B cell (primary cell): ENCODE measurements at regions not wholly inside any gene's neighbourhood (a gene's known extent, or its start where the extent isn't known, plus 50 kb on each side); places are given as distances from the start of the nearest gene placed in this dataset.

Experiments used
- ATAC-seq: fragments of 200-7000 bp; cut with Tn5 transposase; one replicate; pipeline ENCODE4 v1.10.0; 2021; ENCODE audit warnings: low read depth, mild to moderate bottlenecking, moderate number of reproducible peaks, moderate library complexity
- CTCF ChIA-PET: fragments of 350-600 bp; sonication (Branson Sonifier 250); formaldehyde crosslinking; loops from one replicate; lab custom pipeline; 2021; ENCODE audit warnings: antibody characterized with exemption, inconsistent platforms; lab: Charles Lee
- POLR2A ChIA-PET: fragments of 350-600 bp; sonication (Branson Sonifier 250); formaldehyde crosslinking; loops from one replicate; lab custom pipeline; 2021; ENCODE audit warnings: antibody characterized with exemption; lab: Charles Lee
- DNase-seq: peaks from one replicate; pipeline ENCODE4 v3.0.0; 2013
- H2AFZ ChIP-seq: 2 replicates; pipeline ENCODE4 v1.6.1; 2012; ENCODE audit warnings: mild to moderate bottlenecking, low read depth, low read length; ENCODE audit not compliant: insufficient read depth, poor library complexity, severe bottlenecking
- H3K27ac ChIP-seq, 2 donors: 1 replicate in 1 of 2; 2 replicates in 1 of 2; pipeline ENCODE4 v1.5.1; 2012 to 2013; ENCODE audit warnings: low read length in 2 of 2, mild to moderate bottlenecking in 2 of 2, moderate library complexity in 1 of 2
- H3K27me3 ChIP-seq, 4 experiments: fragments of 200-600 bp in 1 of 4; sonication (generic) in 1 of 4; replicated peaks in 1 of 4; 1 replicate in 2 of 4; 2 replicates in 2 of 4; pipeline versions ENCODE4 v1.6.1 to v1.7.0; 2013 to 2016; ENCODE audit warnings: low read length in 3 of 4, mild to moderate bottlenecking in 2 of 4, mixed read lengths in 1 of 4, moderate library complexity in 1 of 4; ENCODE audit not compliant: insufficient read depth in 4 of 4, control insufficient read depth in 3 of 4; ENCODE audit errors: control extremely low read depth in 1 of 4
- H3K36me3 ChIP-seq, 2 experiments: replicated peaks in 1 of 2; 1 replicate in 1 of 2; 2 replicates in 1 of 2; pipeline versions ENCODE4 v1.6.1 to v1.7.1; 2013; ENCODE audit warnings: low read length in 1 of 2; ENCODE audit not compliant: insufficient read depth in 2 of 2, control insufficient read depth in 1 of 2; ENCODE audit errors: control extremely low read depth in 1 of 2, extremely low read depth in 1 of 2
- H3K4me1 ChIP-seq, 2 donors: fragments of 200-600 bp in 1 of 2; sonication (generic) in 1 of 2; 1 replicate in 1 of 2; 2 replicates in 1 of 2; pipeline versions ENCODE4 v1.5.1 to v1.6.1; 2013 to 2017; ENCODE audit warnings: low read length in 2 of 2; ENCODE audit not compliant: control insufficient read depth in 2 of 2, insufficient read depth in 2 of 2
- H3K4me2 ChIP-seq: replicated peaks from 2 replicates; pipeline ENCODE3; 2012; ENCODE audit warnings: mild to moderate bottlenecking, low read depth, low read length; ENCODE audit not compliant: poor library complexity, severe bottlenecking
- H3K4me3 ChIP-seq, 5 experiments: fragments of 200-600 bp in 1 of 5; sonication (generic) in 1 of 5; 1 replicate in 3 of 5; 2 replicates in 2 of 5; pipeline versions ENCODE4 v1.5.1 to v1.7.0; 2011 to 2016; ENCODE audit warnings: low read length in 4 of 5, mild to moderate bottlenecking in 4 of 5, low read depth in 2 of 5, control low read depth in 1 of 5, moderate library complexity in 1 of 5; ENCODE audit not compliant: insufficient read depth in 1 of 5; ENCODE audit errors: control extremely low read depth in 1 of 5, extremely low read depth in 1 of 5
- H3K79me2 ChIP-seq: fragments of 200-600 bp; sonication (generic); one replicate; pipeline ENCODE4 v1.6.0; 2016; ENCODE audit warnings: low read length; ENCODE audit not compliant: control insufficient read depth, insufficient read depth
- H3K9ac ChIP-seq: fragments of 200-600 bp; sonication (generic); 2 replicates; pipeline ENCODE4 v1.6.1; 2017; ENCODE audit warnings: mild to moderate bottlenecking, low read length, moderate library complexity
- H3K9me3 ChIP-seq, 3 donors: one replicate each; pipeline versions ENCODE4 v1.6.1 to v1.7.1; 2013; ENCODE audit warnings: low read length in 2 of 3; ENCODE audit not compliant: control insufficient read depth in 2 of 3, insufficient read depth in 1 of 3; ENCODE audit errors: control extremely low read depth in 1 of 3
- H4K20me1 ChIP-seq: 2 replicates; pipeline ENCODE4 v1.6.0; 2012; ENCODE audit warnings: mild to moderate bottlenecking, low read length; ENCODE audit not compliant: insufficient read depth, control insufficient read depth, poor library complexity, severe bottlenecking
- H3K27ac Mint-ChIP-seq: one replicate; pipeline ENCODE4 v1.8.0; 2021; ENCODE audit warnings: mixed read lengths
- H3K27me3 Mint-ChIP-seq: one replicate; pipeline ENCODE4 v1.8.0; 2021; ENCODE audit warnings: mixed read lengths
- H3K4me1 Mint-ChIP-seq: one replicate; pipeline ENCODE4 v1.8.0; 2021; ENCODE audit warnings: mixed read lengths
- H3K4me3 Mint-ChIP-seq: one replicate; pipeline ENCODE4 v1.8.0; 2021; ENCODE audit warnings: mixed read lengths
- H3K9me3 Mint-ChIP-seq: one replicate; pipeline ENCODE4 v1.8.0; 2022; ENCODE audit warnings: mixed read lengths; ENCODE audit not compliant: insufficient read depth
- EZH2 ChIP-seq: IDR thresholded peaks from 2 replicates; pipeline ENCODE4 v1.6.1; 2012; ENCODE audit warnings: borderline replicate concordance, low read depth, mild to moderate bottlenecking, moderate library complexity, low read length; ENCODE audit not compliant: insufficient read depth, poor library complexity, severe bottlenecking
- WGBS: methylation state at CpG from one replicate; pipeline ENCODE4 v1.1.5; 2013; ENCODE audit warnings: missing lambda C conversion rate; ENCODE audit not compliant: insufficient coverage; 5-methylcytosine and 5-hydroxymethylcytosine counted together
- intact Hi-C: fragments of 100-400 bp; cut with micrococcal nuclease; formaldehyde crosslinking; loops from one replicate; pipeline ENCODE4 v1.10.0; 2022
- TF ChIP-seq, protein P1 (sequence below): fragments of 200-600 bp; IDR thresholded peaks from one replicate; pipeline ENCODE4 v1.8.0; 2022; ENCODE audit warnings: antibody characterized with exemption, mild to moderate bottlenecking

DNA sequence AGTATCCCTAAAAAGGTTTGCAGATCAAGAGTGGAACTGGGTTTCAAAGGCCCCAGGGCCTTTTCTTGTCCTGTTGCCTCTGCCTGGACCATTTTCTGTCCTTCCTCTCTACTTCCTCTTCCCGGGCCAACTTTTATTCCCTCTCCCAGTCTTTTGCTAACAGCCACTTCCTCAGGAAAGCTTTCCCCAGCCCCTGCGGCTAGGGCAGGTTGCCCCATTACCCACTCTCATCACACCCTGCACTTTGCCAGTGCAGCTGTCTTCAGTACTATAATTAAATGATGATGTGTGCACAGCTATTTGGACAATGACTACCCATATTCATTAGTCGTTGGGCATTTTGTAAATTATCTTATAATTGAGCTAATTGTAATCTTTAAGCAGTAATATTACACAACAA lies 150.5 kb upstream of the THBS1 start:
- H3K27ac ChIP-seq, result no peak overlapping the region
- no peak overlapping the region for H2AFZ ChIP-seq
- no peaks in the 10 kb centered on the region for H3K79me2 ChIP-seq
- POLR2A ChIA-PET, result no interaction called here
- DNase-seq (no peak), ATAC-seq (no peak)
- CTCF ChIA-PET, result no interaction called here
- 14% methylated on average over 1 of the region's 3 CpGs for WGBS
- Mint-ChIP-seq H3K9me3 (no peaks in the 10 kb centered on the region), H3K4me1 (peaks cover 11% of the 10 kb centered on the region), H3K4me3 (no peak overlapping the region), H3K27me3 (peaks cover 28% of the 10 kb centered on the region), H3K27ac (no peak overlapping the region)
- no peak overlapping the region for H3K4me3 ChIP-seq
- peaks cover 13% of the 10 kb centered on the region in 2 donors for H3K4me1 ChIP-seq
- no peak for TF ChIP-seq EZH2
- TF ChIP-seq, protein P1, sequence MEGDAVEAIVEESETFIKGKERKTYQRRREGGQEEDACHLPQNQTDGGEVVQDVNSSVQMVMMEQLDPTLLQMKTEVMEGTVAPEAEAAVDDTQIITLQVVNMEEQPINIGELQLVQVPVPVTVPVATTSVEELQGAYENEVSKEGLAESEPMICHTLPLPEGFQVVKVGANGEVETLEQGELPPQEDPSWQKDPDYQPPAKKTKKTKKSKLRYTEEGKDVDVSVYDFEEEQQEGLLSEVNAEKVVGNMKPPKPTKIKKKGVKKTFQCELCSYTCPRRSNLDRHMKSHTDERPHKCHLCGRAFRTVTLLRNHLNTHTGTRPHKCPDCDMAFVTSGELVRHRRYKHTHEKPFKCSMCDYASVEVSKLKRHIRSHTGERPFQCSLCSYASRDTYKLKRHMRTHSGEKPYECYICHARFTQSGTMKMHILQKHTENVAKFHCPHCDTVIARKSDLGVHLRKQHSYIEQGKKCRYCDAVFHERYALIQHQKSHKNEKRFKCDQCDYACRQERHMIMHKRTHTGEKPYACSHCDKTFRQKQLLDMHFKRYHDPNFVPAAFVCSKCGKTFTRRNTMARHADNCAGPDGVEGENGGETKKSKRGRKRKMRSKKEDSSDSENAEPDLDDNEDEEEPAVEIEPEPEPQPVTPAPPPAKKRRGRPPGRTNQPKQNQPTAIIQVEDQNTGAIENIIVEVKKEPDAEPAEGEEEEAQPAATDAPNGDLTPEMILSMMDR, result no peak
- H4K20me1 ChIP-seq, result no peaks in the 10 kb centered on the region
- no peak overlapping the region for H3K9ac ChIP-seq
- intact Hi-C loops, result no loop called here
- H3K4me2 ChIP-seq, result no peak overlapping the region
- no peaks in the 10 kb centered on the region for H3K9me3 ChIP-seq
- H3K27me3 ChIP-seq, result peaks cover 0 to 16% (median 8%) of the 10 kb centered on the region in 4 experiments
- no peaks in the 10 kb centered on the region for H3K36me3 ChIP-seq

DNA sequence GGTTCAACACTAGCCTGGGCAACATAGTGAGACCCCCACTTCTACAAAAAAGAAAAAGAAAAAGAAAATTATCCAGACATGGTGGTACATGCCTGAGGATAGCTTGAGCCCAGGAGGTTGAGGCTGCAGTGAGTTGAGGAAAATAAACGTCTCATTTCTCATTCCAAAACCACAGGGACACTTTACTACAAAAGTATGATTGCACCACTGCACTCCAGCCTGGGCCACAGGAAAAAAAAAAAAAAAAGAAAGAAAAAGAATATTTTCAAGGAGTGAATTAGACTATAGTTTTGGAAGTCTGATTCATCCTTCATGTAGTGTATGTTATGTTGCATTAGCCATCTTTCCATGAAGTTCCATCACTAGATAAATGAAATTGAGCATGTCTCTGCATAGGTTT lies 149.5 kb upstream of the THBS1 start:
- peaks cover 11% of the 10 kb centered on the region for H3K4me1 Mint-ChIP-seq
- intact Hi-C loops, result no loop called here
- no CpG with 5 or more reads among the region's 1 CpG for WGBS
- H2AFZ ChIP-seq, result no peak overlapping the region
- no peak overlapping the region for H3K4me3 Mint-ChIP-seq
- peaks cover 13% of the 10 kb centered on the region in 2 donors for H3K4me1 ChIP-seq
- no peaks in the 10 kb centered on the region for H3K9me3 ChIP-seq
- no peaks in the 10 kb centered on the region for H3K36me3 ChIP-seq
- CTCF ChIA-PET, result no interaction called here
- peaks cover 0 to 16% (median 8%) of the 10 kb centered on the region in 4 experiments for H3K27me3 ChIP-seq
- H4K20me1 ChIP-seq, result no peaks in the 10 kb centered on the region
- ATAC-seq (no peak), DNase-seq (no peak)
- no peaks in the 10 kb centered on the region for H3K9me3 Mint-ChIP-seq
- H3K27me3 Mint-ChIP-seq, result peaks cover 28% of the 10 kb centered on the region
- no peak overlapping the region for H3K4me3 ChIP-seq
- no peak overlapping the region for H3K27ac Mint-ChIP-seq
- no peak overlapping the region for H3K9ac ChIP-seq
- POLR2A ChIA-PET, result no interaction called here
- H3K27ac ChIP-seq, result no peak overlapping the region
- H3K4me2 ChIP-seq, result no peak overlapping the region
- H3K79me2 ChIP-seq, result no peaks in the 10 kb centered on the region
- TF ChIP-seq, protein P1, result no peak
- TF ChIP-seq EZH2, result no peak
